Ureter (tissue), 1 donor: ENCODE measurements at regions not wholly inside any gene's neighbourhood (a gene's known extent, or its start where the extent isn't known, plus 50 kb on each side); places are given as distances from the start of the nearest gene placed in this dataset.
"Not testable (repeated sequence)": the region's sequence is repeated elsewhere in the genome, so short reads cannot be mapped to it uniquely, and the experiment has no call there.

Experiments
- DNase-seq: peaks from one replicate; pipeline ENCODE4 v3.0.0-alpha.2; 2020; ENCODE audit warnings: low spot score
- donor health status: DM: yes; HTN: yes; CAD: no.

- no peak for DNase-seq
Observed at GRCh38 chr11:91158891-91159537, 936.2 kb upstream of the CHORDC1 start.

GRCh38 chr11:91158297-91158696 lies 935.4 kb upstream of the CHORDC1 start:
- DNase-seq = no peak

- no peak for DNase-seq
Observed at GRCh38 chr11:91156041-91156440, 933.2 kb upstream of the CHORDC1 start.

- no peak for DNase-seq
Observed at GRCh38 chr11:91147885-91148284, 925.0 kb upstream of the CHORDC1 start.

GRCh38 chr11:91141655-91142054 lies 918.8 kb upstream of the CHORDC1 start:
- no peak for DNase-seq

GRCh38 chr11:91136631-91137030 lies 913.8 kb upstream of the CHORDC1 start:
- DNase-seq = no peak

- no peak for DNase-seq
Observed at GRCh38 chr11:91133361-91133760, 910.5 kb upstream of the CHORDC1 start.

- no peak for DNase-seq
Observed at GRCh38 chr11:91129596-91129995, 906.7 kb upstream of the CHORDC1 start.

- no peak for DNase-seq
Observed at GRCh38 chr11:91124363-91124762, 901.5 kb upstream of the CHORDC1 start.

GRCh38 chr11:91115116-91115515 lies 892.3 kb upstream of the CHORDC1 start:
- DNase-seq = no peak

GRCh38 chr11:91104237-91104636 lies 881.4 kb upstream of the CHORDC1 start:
- no peak for DNase-seq

GRCh38 chr11:91100427-91100826 lies 877.6 kb upstream of the CHORDC1 start:
- no peak for DNase-seq

GRCh38 chr11:91097083-91097482 lies 874.2 kb upstream of the CHORDC1 start:
- DNase-seq = no peak

- DNase-seq = no peak
Observed at GRCh38 chr11:91093141-91093540, 870.3 kb upstream of the CHORDC1 start.

GRCh38 chr11:91091563-91091962 lies 868.7 kb upstream of the CHORDC1 start:
- no peak for DNase-seq

GRCh38 chr11:91086028-91086427 lies 863.2 kb upstream of the CHORDC1 start:
- DNase-seq = no peak

- DNase-seq = no peak
Observed at GRCh38 chr11:91082255-91082654, 859.4 kb upstream of the CHORDC1 start.

- DNase-seq = no peak
Observed at GRCh38 chr11:91081440-91082043, 858.7 kb upstream of the CHORDC1 start.

- no peak for DNase-seq
Observed at GRCh38 chr11:91078221-91078620, 855.4 kb upstream of the CHORDC1 start.

GRCh38 chr11:91075032-91075695 lies 852.3 kb upstream of the CHORDC1 start:
- no peak for DNase-seq

GRCh38 chr11:91067666-91068065 lies 844.8 kb upstream of the CHORDC1 start:
- no peak for DNase-seq

GRCh38 chr11:91066456-91067047 lies 843.7 kb upstream of the CHORDC1 start:
- DNase-seq = no peak

GRCh38 chr11:91063399-91063798 lies 840.5 kb upstream of the CHORDC1 start:
- DNase-seq = not testable (repeated sequence)
